Gastroesophageal sphincter (tissue), 3 donors: ENCODE measurements at regions not wholly inside any gene's neighbourhood (a gene's known extent, or its start where the extent isn't known, plus 50 kb on each side); places are given as distances from the start of the nearest gene placed in this dataset.

Experiments
- EP300 ChIP-seq: sonication (generic); formaldehyde crosslinking; IDR thresholded peaks from one replicate; pipeline ENCODE4 v1.6.1; 2017; ENCODE audit warnings: antibody characterized with exemption, mild to moderate bottlenecking
- POLR2A ChIP-seq, 2 donors: fragments of 450-650 bp; IDR thresholded peaks; one replicate each; pipeline ENCODE4 v1.6.1; 2017; ENCODE audit warnings: antibody characterized with exemption in 2 of 2, mild to moderate bottlenecking in 2 of 2, moderate library complexity in 1 of 2
- POLR2AphosphoS5 ChIP-seq: sonication (generic); formaldehyde crosslinking; IDR thresholded peaks from one replicate; pipeline ENCODE4 v1.6.1; 2017; ENCODE audit warnings: antibody characterized with exemption
- TF ChIP-seq, protein P1 (sequence below), 4 experiments: fragments of 200-600 bp in 2 of 4; fragments of 450-650 bp in 2 of 4; sonication (generic) in 1 of 4; IDR thresholded peaks; one replicate each; pipeline ENCODE4 v1.5.1; 2017 to 2019; ENCODE audit warnings: antibody characterized with exemption in 4 of 4, mild to moderate bottlenecking in 2 of 4, moderate library complexity in 2 of 4

DNA sequence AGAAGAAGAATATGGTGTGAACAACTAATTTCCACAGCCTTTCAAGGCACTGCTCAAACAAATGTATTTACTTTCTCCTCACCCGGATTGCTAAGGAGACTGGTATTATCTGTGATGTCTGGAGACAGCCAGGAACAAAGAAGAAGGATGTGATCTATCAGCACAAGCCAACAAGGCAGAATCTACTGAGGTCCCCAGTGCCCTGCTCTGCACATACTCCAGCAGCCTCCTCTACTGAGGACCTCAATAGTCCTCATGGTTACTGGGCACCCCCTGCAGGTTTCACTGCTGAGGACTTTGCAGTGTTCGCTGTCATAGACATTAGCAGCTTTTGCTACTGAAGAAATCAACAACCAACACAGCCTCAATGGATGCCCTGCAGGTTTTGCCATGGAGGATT lies 930.1 kb downstream of the ADGRL3 start:
- TF ChIP-seq, protein P1, sequence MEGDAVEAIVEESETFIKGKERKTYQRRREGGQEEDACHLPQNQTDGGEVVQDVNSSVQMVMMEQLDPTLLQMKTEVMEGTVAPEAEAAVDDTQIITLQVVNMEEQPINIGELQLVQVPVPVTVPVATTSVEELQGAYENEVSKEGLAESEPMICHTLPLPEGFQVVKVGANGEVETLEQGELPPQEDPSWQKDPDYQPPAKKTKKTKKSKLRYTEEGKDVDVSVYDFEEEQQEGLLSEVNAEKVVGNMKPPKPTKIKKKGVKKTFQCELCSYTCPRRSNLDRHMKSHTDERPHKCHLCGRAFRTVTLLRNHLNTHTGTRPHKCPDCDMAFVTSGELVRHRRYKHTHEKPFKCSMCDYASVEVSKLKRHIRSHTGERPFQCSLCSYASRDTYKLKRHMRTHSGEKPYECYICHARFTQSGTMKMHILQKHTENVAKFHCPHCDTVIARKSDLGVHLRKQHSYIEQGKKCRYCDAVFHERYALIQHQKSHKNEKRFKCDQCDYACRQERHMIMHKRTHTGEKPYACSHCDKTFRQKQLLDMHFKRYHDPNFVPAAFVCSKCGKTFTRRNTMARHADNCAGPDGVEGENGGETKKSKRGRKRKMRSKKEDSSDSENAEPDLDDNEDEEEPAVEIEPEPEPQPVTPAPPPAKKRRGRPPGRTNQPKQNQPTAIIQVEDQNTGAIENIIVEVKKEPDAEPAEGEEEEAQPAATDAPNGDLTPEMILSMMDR (IDR thresholded peaks at IDR 0.05): no peak
- TF ChIP-seq POLR2A (IDR thresholded peaks at IDR 0.05): no peak
- TF ChIP-seq EP300: no peak
- TF ChIP-seq POLR2AphosphoS5: no peak
